ENCODE measurements at regions not wholly inside any gene's neighbourhood (a gene's known extent, or its start where the extent isn't known, plus 50 kb on each side); places are given as distances from the start of the nearest gene placed in this dataset.
A peak's percentile ranks its signal among the peaks of the same experiment; 100 is the strongest.

DNA sequence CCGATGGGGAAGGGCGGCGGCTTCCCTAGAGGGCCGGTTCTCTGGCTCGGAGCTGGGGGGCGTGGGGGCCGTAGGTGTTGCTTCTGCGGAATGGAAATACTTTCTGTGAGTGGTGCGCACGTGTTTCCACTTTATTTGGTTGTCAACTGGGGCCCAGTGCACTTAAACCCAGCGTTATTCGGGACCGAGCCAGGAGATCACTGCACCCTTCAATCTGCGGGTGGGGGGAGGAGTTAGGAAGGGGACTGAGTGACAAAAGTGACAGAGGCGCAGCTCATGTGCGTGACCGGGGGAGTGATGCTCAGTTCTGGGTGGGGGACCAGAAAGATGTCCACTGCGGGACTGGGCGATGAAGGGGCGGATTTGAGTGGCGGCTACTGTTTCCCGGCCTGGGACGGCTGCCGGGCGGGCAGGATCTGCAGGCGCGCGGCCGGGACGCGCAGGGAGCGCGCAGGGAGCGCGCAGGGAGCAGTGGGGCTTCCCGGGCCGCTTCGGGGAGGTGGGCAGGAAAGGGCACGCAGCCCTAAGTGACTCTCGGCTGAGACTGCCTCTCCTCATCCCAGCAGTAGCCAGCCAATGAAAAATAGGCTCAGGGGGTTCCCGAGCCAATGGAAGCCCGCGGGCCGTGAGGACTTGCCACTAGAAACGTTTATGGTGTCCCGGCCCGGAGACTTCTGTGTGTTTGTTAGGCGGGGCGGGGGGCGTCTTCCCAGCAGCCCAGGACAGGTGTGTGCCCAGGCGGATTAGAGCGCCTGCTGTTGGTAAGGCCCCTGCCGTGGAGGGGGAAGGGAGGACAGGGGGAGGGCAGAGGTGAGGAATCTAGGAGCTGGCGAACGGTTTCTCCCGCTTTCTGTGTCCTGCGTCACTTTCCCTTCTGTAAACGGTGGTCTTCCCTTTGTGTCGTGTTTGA lies 54.3 kb upstream of the KDM7A start (continued):
- TF ChIP-seq, protein P1, sequence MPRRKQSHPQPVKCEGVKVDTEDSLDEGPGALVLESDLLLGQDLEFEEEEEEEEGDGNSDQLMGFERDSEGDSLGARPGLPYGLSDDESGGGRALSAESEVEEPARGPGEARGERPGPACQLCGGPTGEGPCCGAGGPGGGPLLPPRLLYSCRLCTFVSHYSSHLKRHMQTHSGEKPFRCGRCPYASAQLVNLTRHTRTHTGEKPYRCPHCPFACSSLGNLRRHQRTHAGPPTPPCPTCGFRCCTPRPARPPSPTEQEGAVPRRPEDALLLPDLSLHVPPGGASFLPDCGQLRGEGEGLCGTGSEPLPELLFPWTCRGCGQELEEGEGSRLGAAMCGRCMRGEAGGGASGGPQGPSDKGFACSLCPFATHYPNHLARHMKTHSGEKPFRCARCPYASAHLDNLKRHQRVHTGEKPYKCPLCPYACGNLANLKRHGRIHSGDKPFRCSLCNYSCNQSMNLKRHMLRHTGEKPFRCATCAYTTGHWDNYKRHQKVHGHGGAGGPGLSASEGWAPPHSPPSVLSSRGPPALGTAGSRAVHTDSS (CRISPR knock-in tag; conservative IDR thresholded peaks at IDR 0.05), result no peak
- no peak; the same call in 1 of the 2 replicates for TF ChIP-seq ZXDC (CRISPR knock-in tag; IDR thresholded peaks at IDR 0.05)
- TF ChIP-seq ATF4 (CRISPR knock-in tag; IDR thresholded peaks at IDR 0.05), result peak in 1 of 2 experiments; percentile 47; a peak in 2 of 4 replicates
- TF ChIP-seq ZNF33A (CRISPR knock-in tag; IDR thresholded peaks at IDR 0.05; ENCODE audit: borderline replicate concordance), result no peak
- TF ChIP-seq ZNF768 (CRISPR knock-in tag; IDR thresholded peaks at IDR 0.05), result no peak
- no peak; the same call in 1 of the 2 replicates for TF ChIP-seq ZNF777 (CRISPR knock-in tag; IDR thresholded peaks at IDR 0.05)
- peak; percentile 93 for TF ChIP-seq ZNF205 (CRISPR knock-in tag; IDR thresholded peaks at IDR 0.05)
- no peak for TF ChIP-seq TRIM24 (CRISPR knock-in tag; IDR thresholded peaks at IDR 0.05)
- TF ChIP-seq SRSF1 (optimal IDR thresholded peaks at IDR 0.05; ENCODE audit: low read depth, low read length), result no peak
- TF ChIP-seq, protein P2, sequence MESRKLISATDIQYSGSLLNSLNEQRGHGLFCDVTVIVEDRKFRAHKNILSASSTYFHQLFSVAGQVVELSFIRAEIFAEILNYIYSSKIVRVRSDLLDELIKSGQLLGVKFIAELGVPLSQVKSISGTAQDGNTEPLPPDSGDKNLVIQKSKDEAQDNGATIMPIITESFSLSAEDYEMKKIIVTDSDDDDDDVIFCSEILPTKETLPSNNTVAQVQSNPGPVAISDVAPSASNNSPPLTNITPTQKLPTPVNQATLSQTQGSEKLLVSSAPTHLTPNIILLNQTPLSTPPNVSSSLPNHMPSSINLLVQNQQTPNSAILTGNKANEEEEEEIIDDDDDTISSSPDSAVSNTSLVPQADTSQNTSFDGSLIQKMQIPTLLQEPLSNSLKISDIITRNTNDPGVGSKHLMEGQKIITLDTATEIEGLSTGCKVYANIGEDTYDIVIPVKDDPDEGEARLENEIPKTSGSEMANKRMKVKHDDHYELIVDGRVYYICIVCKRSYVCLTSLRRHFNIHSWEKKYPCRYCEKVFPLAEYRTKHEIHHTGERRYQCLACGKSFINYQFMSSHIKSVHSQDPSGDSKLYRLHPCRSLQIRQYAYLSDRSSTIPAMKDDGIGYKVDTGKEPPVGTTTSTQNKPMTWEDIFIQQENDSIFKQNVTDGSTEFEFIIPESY (CRISPR knock-in tag; IDR thresholded peaks at IDR 0.05), result no peak; the same call in 1 of the 2 replicates
- TF ChIP-seq PHF5A (CRISPR knock-in tag; IDR thresholded peaks at IDR 0.05; ENCODE audit: low read depth, unreplicated experiment), result no peak
- 0 out of 2 replicates have a peak, but pooled peaks have one; percentile 41 for TF ChIP-seq ELF3 (CRISPR knock-in tag; IDR thresholded peaks at IDR 0.05)
- TF ChIP-seq, protein P3, sequence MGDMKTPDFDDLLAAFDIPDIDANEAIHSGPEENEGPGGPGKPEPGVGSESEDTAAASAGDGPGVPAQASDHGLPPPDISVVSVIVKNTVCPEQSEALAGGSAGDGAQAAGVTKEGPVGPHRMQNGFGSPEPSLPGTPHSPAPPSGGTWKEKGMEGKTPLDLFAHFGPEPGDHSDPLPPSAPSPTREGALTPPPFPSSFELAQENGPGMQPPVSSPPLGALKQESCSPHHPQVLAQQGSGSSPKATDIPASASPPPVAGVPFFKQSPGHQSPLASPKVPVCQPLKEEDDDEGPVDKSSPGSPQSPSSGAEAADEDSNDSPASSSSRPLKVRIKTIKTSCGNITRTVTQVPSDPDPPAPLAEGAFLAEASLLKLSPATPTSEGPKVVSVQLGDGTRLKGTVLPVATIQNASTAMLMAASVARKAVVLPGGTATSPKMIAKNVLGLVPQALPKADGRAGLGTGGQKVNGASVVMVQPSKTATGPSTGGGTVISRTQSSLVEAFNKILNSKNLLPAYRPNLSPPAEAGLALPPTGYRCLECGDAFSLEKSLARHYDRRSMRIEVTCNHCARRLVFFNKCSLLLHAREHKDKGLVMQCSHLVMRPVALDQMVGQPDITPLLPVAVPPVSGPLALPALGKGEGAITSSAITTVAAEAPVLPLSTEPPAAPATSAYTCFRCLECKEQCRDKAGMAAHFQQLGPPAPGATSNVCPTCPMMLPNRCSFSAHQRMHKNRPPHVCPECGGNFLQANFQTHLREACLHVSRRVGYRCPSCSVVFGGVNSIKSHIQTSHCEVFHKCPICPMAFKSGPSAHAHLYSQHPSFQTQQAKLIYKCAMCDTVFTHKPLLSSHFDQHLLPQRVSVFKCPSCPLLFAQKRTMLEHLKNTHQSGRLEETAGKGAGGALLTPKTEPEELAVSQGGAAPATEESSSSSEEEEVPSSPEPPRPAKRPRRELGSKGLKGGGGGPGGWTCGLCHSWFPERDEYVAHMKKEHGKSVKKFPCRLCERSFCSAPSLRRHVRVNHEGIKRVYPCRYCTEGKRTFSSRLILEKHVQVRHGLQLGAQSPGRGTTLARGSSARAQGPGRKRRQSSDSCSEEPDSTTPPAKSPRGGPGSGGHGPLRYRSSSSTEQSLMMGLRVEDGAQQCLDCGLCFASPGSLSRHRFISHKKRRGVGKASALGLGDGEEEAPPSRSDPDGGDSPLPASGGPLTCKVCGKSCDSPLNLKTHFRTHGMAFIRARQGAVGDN (CRISPR knock-in tag; IDR thresholded peaks at IDR 0.05), result peak; percentile 92
- TF ChIP-seq, protein P4, sequence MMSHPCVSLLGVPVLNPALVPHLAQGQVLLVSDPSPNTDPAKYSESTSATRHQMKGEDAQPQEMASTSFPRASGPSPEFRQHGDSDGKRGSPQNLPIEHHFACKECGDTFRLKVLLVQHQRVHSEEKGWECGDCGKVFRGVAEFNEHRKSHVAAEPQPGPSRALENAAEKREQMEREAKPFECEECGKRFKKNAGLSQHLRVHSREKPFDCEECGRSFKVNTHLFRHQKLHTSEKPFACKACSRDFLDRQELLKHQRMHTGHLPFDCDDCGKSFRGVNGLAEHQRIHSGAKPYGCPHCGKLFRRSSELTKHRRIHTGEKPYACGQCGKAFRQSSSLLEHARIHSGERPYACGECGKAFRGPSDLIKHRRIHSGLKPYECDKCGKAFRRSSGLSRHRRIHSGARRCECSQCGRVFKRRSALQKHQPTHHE (CRISPR knock-in tag; IDR thresholded peaks at IDR 0.05; ENCODE audit: borderline replicate concordance), result no peak; the same call in 1 of the 2 replicates
- TF ChIP-seq RELA (CRISPR knock-in tag; IDR thresholded peaks at IDR 0.05), result 0 out of 2 replicates have a peak, but pooled peaks have one; percentile 30

Data from HepG2 (cell line).